GM10266 (cell line): ENCODE measurements at regions not wholly inside any gene's neighbourhood (a gene's known extent, or its start where the extent isn't known, plus 50 kb on each side); places are given as distances from the start of the nearest gene placed in this dataset.
"Not testable (repeated sequence)": the region's sequence is repeated elsewhere in the genome, so short reads cannot be mapped to it uniquely, and the experiment has no call there.

ENCODE experiments used
- DNase-seq: peaks from one replicate; pipeline ENCODE4 v3.0.0; 2012; ENCODE audit errors: extremely low spot score
- TF ChIP-seq, protein P1 (sequence below): IDR thresholded peaks from 2 replicates; pipeline ENCODE4 v1.5.1; 2012; ENCODE audit warnings: mild to moderate bottlenecking, low read depth; ENCODE audit not compliant: control insufficient read depth, insufficient read depth; ENCODE audit errors: missing control alignments

DNA sequence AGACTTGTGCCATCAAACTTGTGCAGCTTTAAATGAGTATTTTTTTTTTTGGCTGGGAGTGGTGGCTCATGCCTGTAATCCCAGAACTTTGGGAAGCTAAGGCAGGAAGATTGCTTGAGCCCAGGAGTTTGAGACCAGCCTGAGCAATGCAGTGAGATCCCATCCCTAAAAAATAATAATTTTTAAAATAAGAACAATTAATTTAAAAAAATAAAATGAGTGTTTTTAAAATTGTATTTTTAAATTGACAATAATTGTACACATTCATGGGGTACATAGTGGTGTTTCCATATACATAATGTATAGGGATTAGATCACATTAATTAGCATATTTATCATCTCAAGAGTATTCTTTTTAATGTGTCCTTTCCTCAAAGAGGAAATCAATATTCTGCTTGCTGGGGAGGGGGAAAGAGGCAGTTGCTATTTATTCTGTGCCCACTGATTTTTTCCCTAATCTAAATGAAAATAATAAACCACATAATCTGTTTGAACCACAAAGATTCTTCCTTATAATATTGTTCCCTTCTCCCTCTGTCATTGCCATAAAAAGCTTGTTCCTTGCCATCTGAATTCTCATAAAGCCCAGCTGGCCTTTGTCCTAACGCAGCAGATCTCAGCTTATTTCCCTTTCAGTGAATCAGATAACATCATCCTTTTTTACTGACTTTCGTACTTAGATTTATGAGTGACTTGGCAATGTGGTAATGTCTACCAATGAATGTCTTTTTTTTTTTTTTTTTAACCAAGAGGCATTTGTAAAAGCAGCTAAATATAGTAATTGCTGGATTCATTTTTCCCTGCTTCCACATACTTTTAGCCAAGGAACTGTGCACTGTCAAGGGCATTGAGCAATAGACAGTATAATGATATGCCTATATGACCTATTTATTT lies 81.8 kb upstream of the RUBCNL start:
- DNase-seq = no peak
- TF ChIP-seq, protein P1, sequence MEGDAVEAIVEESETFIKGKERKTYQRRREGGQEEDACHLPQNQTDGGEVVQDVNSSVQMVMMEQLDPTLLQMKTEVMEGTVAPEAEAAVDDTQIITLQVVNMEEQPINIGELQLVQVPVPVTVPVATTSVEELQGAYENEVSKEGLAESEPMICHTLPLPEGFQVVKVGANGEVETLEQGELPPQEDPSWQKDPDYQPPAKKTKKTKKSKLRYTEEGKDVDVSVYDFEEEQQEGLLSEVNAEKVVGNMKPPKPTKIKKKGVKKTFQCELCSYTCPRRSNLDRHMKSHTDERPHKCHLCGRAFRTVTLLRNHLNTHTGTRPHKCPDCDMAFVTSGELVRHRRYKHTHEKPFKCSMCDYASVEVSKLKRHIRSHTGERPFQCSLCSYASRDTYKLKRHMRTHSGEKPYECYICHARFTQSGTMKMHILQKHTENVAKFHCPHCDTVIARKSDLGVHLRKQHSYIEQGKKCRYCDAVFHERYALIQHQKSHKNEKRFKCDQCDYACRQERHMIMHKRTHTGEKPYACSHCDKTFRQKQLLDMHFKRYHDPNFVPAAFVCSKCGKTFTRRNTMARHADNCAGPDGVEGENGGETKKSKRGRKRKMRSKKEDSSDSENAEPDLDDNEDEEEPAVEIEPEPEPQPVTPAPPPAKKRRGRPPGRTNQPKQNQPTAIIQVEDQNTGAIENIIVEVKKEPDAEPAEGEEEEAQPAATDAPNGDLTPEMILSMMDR = no peak

DNA sequence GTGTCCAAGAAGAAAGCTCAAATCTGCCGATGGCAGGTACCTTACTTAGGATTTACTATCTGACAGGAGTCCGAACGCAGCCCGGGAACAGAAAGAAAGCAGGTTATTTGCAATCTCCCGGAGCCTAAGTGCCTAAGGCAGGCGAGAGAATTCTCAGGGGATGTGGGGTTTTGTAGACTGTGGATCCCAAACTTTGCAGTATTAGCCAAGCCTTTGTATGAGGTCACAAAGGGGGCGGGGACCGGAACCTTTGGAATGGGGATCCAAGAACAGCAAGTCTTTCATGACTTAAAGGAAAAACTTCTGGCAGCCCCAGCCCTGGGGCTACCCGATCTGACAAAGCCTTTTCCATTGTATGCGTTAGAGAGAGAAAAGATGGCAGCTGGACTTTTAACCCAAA lies 80.6 kb upstream of the RUBCNL start:
- not testable (repeated sequence) for DNase-seq

DNA sequence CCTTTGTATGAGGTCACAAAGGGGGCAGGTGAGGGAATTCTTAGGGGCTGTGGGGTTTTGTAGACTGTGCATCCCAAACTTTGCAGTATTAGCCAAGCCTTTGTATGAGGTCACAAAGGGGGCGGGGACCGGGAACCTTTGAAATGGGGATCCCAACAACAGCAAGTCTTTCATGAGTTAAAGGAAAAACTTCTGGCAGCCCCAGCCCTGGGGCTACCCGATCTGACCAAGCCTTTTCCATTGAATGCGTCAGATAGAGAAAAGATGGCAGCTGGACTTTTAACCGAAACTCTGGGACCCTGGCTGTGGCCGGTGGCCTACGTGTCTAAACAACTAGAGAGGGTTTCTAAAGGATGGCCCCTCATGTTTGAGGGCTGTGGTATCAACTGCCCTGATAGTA lies 79.0 kb upstream of the RUBCNL start:
- not testable (repeated sequence) for DNase-seq

DNA sequence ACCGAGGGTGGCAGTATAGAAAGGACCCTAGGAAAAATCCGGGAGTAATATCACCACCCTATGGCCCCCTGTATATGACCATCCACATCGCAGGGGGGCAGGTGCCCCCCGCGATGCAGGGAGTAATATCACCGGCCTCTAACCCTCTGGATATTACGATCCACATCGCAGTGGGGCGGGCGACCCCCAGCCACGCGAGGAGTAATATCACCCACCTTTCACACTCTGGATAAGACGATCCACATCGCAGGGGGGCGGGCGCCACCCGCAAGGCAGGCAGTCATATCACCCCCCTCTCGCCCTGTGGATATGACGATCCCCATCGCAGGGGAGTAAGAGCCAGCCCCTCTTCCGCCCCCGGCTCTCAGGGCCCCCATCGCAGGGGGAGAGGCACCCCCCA lies 76.7 kb upstream of the RUBCNL start:
- no peak for DNase-seq
- TF ChIP-seq, protein P1 = no peak

DNA sequence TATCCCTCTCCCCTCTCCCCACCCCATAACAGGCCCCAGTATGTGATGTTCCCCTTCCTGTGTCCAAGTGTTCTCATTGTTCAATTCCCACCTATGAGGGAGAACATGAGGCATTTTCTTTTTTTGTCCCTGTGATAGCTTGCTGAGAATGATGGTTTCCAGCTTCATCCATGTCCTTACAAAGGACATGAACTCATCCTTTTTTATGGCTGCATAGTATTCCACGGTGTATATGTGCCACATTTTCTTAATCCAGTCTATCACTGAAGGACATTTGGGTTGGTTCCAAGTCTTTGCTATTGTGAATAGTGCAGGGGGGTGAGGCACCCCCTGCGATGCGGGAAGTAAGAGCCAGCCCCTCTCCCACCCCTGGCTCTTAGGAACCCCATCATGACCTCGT lies 73.2 kb upstream of the RUBCNL start:
- DNase-seq = not testable (repeated sequence)

- not testable (repeated sequence) for DNase-seq
Observed at GRCh38 chr13:46457255-46457654, 70.2 kb upstream of the RUBCNL start.

DNA sequence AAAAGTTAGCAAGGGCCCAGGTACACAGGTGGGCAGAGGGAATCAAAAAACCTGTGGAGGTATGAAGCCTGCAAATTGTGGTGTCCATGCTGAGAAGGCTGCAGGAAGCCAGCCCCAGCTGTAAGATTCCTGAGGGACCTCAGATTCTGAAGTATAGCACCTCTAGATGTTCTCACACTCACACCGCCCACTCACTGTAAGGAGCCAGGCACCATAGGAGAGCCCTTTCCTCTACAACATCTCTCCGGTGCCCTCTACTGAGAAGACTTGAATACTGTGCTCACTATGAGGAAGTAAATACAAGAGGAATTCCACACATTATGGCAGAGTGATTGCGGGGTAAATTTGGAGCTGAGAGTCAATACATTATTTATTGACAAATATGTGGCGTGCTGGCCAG lies 68.9 kb upstream of the RUBCNL start:
- not testable (repeated sequence) for DNase-seq

DNA sequence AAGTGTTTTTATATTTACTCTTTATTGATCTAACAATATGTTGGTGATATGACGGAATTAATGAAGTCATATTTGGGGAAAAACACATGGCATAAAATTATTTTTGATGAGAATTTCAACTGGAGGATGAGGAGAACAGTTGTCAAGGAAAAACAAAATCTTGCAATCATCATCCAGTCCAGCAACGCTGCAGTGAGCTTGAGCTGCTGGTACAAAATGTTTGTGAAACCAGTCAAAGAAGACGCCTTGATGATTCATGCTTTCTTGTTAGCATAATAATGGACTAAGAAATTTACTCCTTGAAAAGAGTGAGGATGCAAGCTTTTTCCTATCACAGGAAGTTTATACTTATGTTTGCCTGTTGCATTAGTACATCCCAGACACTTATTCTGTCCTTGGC lies 64.1 kb upstream of the RUBCNL start:
- DNase-seq = not testable (repeated sequence)

More for the DNA sequence above, 68.9 kb upstream of the RUBCNL start:
- TF ChIP-seq, protein P1 = peak; percentile 37

DNA sequence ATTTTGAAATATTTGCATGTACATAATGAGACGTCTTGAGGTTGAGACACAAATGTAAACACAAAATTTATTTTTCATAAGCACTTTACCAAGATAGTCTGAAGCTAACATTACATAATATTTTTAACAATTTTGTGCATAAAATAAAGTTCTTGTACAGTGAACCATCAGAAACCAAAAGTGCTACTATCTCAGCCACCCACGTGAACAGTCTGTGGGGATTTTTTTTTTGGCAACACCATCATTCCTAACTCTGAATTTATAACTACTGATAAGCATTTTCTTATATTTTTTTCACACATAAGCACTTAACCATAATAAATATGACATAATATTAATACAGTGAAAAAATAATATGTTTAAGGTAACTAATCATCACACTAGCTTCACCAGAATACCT lies 62.9 kb upstream of the RUBCNL start:
- DNase-seq = not testable (repeated sequence)

GRCh38 chr13:46448148-46448547 lies 61.1 kb upstream of the RUBCNL start:
- not testable (repeated sequence) for DNase-seq

GRCh38 chr13:46437808-46438404 lies 50.9 kb upstream of the RUBCNL start:
- not testable (repeated sequence) for DNase-seq
